Colonic mucosa (tissue), 4 donors: ENCODE measurements at regions not wholly inside any gene's neighbourhood (a gene's known extent, or its start where the extent isn't known, plus 50 kb on each side); places are given as distances from the start of the nearest gene placed in this dataset.

Experiments used
- DNase-seq: peaks from one replicate; pipeline ENCODE4 v3.0.0-alpha.2; 2020
- H3K27ac ChIP-seq: fragments of 200-600 bp; one replicate; pipeline ENCODE4 v1.8.0; 2021
- H3K27me3 ChIP-seq: fragments of 200-600 bp; one replicate; pipeline ENCODE4 v1.8.0; 2021
- H3K36me3 ChIP-seq: fragments of 200-600 bp; one replicate; pipeline ENCODE4 v1.8.0; 2021
- H3K4me1 ChIP-seq: fragments of 200-600 bp; one replicate; pipeline ENCODE4 v1.8.0; 2021; ENCODE audit warnings: mild to moderate bottlenecking
- H3K4me3 ChIP-seq: fragments of 200-600 bp; one replicate; pipeline ENCODE4 v1.8.0; 2021
- H3K9ac ChIP-seq, 2 donors: one replicate each; pipeline ENCODE4 v1.7.0; 2013; ENCODE audit warnings: control low read depth in 2 of 2, low read depth in 2 of 2, low read length in 2 of 2
- H3K9me3 ChIP-seq: fragments of 200-600 bp; one replicate; pipeline ENCODE4 v1.8.0; 2021
- CTCF ChIP-seq: fragments of 200-600 bp; IDR thresholded peaks from one replicate; pipeline ENCODE4 v1.8.0; 2022; ENCODE audit warnings: antibody characterized with exemption, mild to moderate bottlenecking
- intact Hi-C: fragments of 100-400 bp; cut with DNase I; formaldehyde crosslinking; loops from one replicate; pipeline ENCODE4 v1.14.1; 2022
- donor health status: healthy.
- donor health status: DM: no; HTN: no; CAD: no.
- donor health status: DM: no; HTN: no; CAD: no.

- Histone ChIP-seq H3K9me3 (no peaks in the 10 kb centered on the region), H3K4me3 (no peak overlapping the region), H3K4me1 (peaks cover 4% of the 10 kb centered on the region), H3K9ac (no peak overlapping the region), H3K36me3 (no peaks in the 10 kb centered on the region), H3K27me3 (no peaks in the 10 kb centered on the region), H3K27ac (no peak overlapping the region)
- TF ChIP-seq CTCF: no peak
- DNase-seq: no peak
- intact Hi-C loops: no loop called here
These were observed 132.6 kb downstream of the FHDC1 start for GRCh38 chr4:153068751-153069150.

DNA sequence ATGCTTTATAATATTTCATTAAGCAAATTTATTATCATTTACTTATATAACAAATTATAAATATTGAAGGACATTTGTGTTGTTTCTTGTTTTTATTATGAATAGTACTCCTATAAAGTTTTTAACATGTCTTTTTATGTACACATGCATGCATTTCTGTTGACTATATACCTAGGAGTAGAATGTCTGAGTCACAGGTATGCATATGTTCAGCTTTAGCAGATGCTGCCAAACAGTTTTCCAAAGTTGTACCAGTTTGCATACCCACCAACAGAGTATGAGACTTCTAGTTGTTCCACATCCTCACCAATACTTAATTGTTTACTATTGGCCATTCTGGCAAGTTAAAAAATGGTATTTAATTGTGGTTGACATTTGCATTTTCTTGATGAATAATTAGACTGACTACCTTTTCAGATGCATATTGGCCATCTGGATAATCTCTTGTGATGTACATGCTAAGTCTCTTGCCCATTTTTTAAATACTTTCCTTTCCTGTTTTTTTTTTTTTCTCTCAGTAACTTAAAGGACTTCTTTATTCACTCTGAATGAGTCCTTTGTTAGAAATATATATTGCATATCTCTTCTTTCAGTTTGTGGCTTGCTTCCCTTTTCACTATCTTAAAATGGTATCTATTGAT is 132.2 kb upstream of the TRIM2 start:
- Histone ChIP-seq H3K9me3 (no peaks in the 10 kb centered on the region), H3K27ac (no peak overlapping the region), H3K9ac (no peak overlapping the region), H3K27me3 (no peaks in the 10 kb centered on the region), H3K36me3 (no peaks in the 10 kb centered on the region), H3K4me3 (no peak overlapping the region), H3K4me1 (no peaks in the 10 kb centered on the region)
- TF ChIP-seq CTCF: no peak
- DNase-seq: no peak
- intact Hi-C loops: no loop called here

DNA sequence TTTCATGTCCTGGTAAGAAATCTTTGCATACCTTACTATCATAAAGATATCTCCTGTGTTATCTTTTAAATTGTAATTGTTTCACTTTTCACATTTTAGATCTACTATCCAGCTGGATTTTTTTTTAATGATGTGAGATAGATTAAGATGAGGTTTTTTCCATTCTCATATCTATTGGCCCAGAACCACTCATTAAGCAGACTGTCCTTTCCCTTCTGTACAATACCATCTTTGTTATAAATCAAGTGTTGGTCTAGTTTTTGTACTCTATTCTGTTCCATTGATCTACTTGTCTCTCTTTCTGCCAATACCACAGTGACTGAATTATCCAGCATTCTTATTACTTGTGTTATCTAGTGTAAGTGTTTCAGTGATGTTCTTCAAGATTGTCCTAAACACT is 131.6 kb upstream of the TRIM2 start:
- Histone ChIP-seq H3K9me3 (no peaks in the 10 kb centered on the region), H3K27ac (no peak overlapping the region), H3K9ac (no peak overlapping the region), H3K36me3 (no peaks in the 10 kb centered on the region), H3K4me3 (no peak overlapping the region), H3K27me3 (no peaks in the 10 kb centered on the region), H3K4me1 (no peaks in the 10 kb centered on the region)
- TF ChIP-seq CTCF: no peak
- no peak for DNase-seq
- intact Hi-C loops: no loop called here

DNA sequence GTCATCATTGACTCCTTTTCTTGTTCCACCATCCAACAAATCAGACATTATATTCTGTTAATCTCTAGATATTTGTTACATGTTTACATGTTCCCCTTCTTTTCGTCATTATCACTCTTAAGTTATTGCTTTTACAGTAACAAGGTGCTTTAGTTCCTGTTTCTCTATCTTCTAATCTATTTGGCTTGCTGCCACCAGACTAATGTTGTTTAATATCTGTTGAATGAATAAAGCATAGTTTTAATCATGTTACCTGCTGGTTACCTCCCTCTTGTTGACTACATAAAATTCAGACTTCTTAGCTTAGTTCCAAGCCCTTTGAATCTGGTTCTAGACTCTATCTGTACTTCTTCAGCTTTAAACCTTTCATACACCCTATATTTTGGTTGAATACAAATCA is 129.8 kb upstream of the TRIM2 start:
- Histone ChIP-seq H3K9ac (no peak overlapping the region), H3K27me3 (no peaks in the 10 kb centered on the region), H3K9me3 (no peaks in the 10 kb centered on the region), H3K4me3 (no peak overlapping the region), H3K4me1 (no peaks in the 10 kb centered on the region), H3K36me3 (no peaks in the 10 kb centered on the region), H3K27ac (no peak overlapping the region)
- intact Hi-C loops: no loop called here
- no peak for DNase-seq
- no peak for TF ChIP-seq CTCF

- Histone ChIP-seq H3K9me3 (no peaks in the 10 kb centered on the region), H3K9ac (no peak overlapping the region), H3K27me3 (no peaks in the 10 kb centered on the region), H3K4me3 (no peak overlapping the region), H3K27ac (no peak overlapping the region), H3K36me3 (no peaks in the 10 kb centered on the region), H3K4me1 (no peaks in the 10 kb centered on the region)
- TF ChIP-seq CTCF: no peak
- DNase-seq: no peak
- intact Hi-C loops: no loop called here
These were observed 129.2 kb upstream of the TRIM2 start for GRCh38 chr4:153074936-153075630.
